ENCODE measurements at regions not wholly inside any gene's neighbourhood (a gene's known extent, or its start where the extent isn't known, plus 50 kb on each side); places are given as distances from the start of the nearest gene placed in this dataset.

DNA sequence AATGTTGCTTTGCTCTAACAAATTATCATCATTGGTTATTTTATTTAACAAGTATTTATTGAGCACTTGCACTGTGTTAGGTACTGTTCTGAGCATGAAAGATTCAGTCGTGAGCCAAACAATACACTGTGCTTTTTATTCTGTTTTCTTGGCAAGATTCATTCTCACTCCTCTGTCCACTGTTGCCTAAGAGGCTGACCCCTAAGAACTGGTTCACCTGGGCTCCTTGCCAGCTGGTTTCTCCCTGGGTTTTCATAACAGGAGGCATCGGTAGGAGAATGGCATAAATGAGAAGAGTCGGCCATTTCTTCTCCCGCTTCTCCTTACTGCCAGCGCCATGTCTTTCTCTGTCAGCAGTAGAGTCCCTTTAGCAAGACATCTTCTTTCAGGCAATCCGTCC is 243.7 kb upstream of the DIAPH2 start:
- DNase-seq (ENCODE audit: extremely low spot score) = no peak

DNA sequence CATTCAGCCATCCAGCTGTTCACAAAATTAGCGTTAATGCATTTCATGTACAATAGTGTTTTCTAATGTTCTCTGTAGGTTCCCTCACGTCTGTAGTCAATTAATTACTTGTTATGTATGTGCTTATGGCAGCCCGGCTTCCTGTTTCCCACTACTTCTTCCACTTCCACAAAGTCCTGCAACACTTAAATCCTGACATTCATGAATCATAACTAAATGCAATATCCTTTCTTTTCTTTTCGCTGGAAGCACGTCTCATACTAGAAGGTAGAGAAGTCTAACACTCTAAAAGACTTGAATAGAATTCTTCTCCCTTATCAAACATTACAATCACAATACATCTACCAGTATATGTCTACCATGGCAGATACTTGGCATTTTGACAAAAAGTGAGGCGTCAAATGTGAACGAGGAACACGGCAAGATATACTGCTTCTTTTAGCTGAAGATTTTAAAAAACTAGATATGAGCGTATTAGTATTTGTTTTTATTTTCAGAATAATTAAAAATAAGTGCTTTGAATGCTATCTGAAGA is 239.0 kb upstream of the DIAPH2 start:
- WGBS = 55% methylated on average over 9 of the region's 9 CpGs
- no peak overlapping the region for H3K4me3 ChIP-seq

More for the DNA sequence above, 243.7 kb upstream of the DIAPH2 start:
- peaks cover 0 to 8% (median 6%) of the 10 kb centered on the region in 4 donors for H3K4me1 ChIP-seq
- intact Hi-C loops (cut with DNase I) = no loop called here
- H3K27me3 ChIP-seq = no peaks in the 10 kb centered on the region
- H3K36me3 ChIP-seq = no peaks in the 10 kb centered on the region
- H3K27ac ChIP-seq (replicated peaks in 1 of 4) = no peak overlapping the region
- no peak overlapping the region for H3K4me3 ChIP-seq
- TF ChIP-seq POLR2A (IDR thresholded peaks at IDR 0.05; ENCODE audit: low read depth) = no peak
- 74% methylated on average over 6 of the region's 6 CpGs for WGBS
- no peaks in the 10 kb centered on the region for H3K9me3 ChIP-seq

DNA sequence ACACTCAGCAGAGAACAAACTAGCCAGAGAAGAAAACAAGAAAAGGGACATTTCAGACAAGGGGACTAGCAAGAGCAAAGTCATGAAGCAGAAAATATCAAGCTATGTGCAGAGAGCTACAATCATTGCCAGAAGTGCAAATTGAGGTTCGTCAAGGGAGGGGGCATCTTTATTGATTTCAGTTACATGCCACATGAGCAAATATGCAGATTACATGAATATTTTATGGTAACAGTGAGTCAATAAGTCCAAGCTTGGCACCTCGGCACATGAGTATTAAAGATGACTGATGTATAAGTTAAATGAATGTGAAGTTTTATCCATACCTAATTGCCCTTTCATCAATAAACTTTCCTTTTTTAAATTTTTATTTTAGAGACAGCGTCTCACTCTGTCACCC is 238.1 kb upstream of the DIAPH2 start:
- no peaks in the 10 kb centered on the region for H3K27me3 ChIP-seq
- DNase-seq (ENCODE audit: extremely low spot score) = no peak
- TF ChIP-seq EP300 (IDR thresholded peaks at IDR 0.05) (no peak), POLR2A (IDR thresholded peaks at IDR 0.05; ENCODE audit: low read depth) (no peak), POLR2AphosphoS5 (IDR thresholded peaks at IDR 0.05) (no peak)
- TF ChIP-seq, protein P1, sequence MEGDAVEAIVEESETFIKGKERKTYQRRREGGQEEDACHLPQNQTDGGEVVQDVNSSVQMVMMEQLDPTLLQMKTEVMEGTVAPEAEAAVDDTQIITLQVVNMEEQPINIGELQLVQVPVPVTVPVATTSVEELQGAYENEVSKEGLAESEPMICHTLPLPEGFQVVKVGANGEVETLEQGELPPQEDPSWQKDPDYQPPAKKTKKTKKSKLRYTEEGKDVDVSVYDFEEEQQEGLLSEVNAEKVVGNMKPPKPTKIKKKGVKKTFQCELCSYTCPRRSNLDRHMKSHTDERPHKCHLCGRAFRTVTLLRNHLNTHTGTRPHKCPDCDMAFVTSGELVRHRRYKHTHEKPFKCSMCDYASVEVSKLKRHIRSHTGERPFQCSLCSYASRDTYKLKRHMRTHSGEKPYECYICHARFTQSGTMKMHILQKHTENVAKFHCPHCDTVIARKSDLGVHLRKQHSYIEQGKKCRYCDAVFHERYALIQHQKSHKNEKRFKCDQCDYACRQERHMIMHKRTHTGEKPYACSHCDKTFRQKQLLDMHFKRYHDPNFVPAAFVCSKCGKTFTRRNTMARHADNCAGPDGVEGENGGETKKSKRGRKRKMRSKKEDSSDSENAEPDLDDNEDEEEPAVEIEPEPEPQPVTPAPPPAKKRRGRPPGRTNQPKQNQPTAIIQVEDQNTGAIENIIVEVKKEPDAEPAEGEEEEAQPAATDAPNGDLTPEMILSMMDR (IDR thresholded peaks at IDR 0.05) = no peak
- WGBS = 70% methylated on average over 3 of the region's 3 CpGs
- H3K9me3 ChIP-seq = no peaks in the 10 kb centered on the region
- no peak overlapping the region for H3K4me3 ChIP-seq
- H3K4me1 ChIP-seq = no peaks in the 10 kb centered on the region
- intact Hi-C loops (cut with DNase I) = no loop called here
- H3K36me3 ChIP-seq = no peaks in the 10 kb centered on the region
- no peak overlapping the region for H3K27ac ChIP-seq (replicated peaks in 1 of 4)

More for the DNA sequence above, 239.0 kb upstream of the DIAPH2 start:
- Histone ChIP-seq H3K9me3 (no peaks in the 10 kb centered on the region), H3K27ac (replicated peaks in 1 of 4) (no peak overlapping the region), H3K36me3 (no peaks in the 10 kb centered on the region), H3K4me1 (no peaks in the 10 kb centered on the region), H3K27me3 (no peaks in the 10 kb centered on the region)
- TF ChIP-seq POLR2A (IDR thresholded peaks at IDR 0.05; ENCODE audit: low read depth) = no peak
- TF ChIP-seq, protein P1 (IDR thresholded peaks at IDR 0.05) = no peak
- no peak for DNase-seq (ENCODE audit: extremely low spot score)
- intact Hi-C loops (cut with DNase I) = no loop called here

DNA sequence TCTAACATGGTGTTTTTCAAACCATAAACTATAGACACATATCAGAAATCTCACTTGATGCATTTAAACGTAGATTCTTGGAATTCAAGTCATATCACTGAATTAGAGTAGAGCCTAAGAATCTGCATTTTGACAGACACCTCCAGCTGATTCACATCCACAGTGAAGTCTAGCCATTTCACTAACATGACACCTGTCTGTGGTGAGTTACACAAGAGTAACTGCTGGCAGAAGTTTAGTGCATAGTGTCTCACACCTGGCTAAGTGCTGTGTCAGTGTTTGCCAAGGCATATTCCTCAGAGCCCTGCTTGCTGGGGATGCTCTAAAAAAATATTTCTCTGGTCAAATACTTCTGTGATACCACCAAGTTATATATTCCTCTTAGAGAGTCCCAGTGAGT is 237.5 kb upstream of the DIAPH2 start:
- Histone ChIP-seq H3K36me3 (no peaks in the 10 kb centered on the region), H3K4me1 (no peaks in the 10 kb centered on the region), H3K9me3 (no peaks in the 10 kb centered on the region), H3K4me3 (no peak overlapping the region), H3K27me3 (no peaks in the 10 kb centered on the region), H3K27ac (replicated peaks in 1 of 4) (no peak overlapping the region)
- intact Hi-C loops (cut with DNase I) = no loop called here
- DNase-seq (ENCODE audit: extremely low spot score) = no peak
- TF ChIP-seq, protein P1 (IDR thresholded peaks at IDR 0.05) = no peak
- TF ChIP-seq EP300 (IDR thresholded peaks at IDR 0.05) (no peak), POLR2A (IDR thresholded peaks at IDR 0.05; ENCODE audit: low read depth) (no peak), POLR2AphosphoS5 (IDR thresholded peaks at IDR 0.05) (no peak)
- 67% methylated on average over 1 of the region's 1 CpG for WGBS

DNA sequence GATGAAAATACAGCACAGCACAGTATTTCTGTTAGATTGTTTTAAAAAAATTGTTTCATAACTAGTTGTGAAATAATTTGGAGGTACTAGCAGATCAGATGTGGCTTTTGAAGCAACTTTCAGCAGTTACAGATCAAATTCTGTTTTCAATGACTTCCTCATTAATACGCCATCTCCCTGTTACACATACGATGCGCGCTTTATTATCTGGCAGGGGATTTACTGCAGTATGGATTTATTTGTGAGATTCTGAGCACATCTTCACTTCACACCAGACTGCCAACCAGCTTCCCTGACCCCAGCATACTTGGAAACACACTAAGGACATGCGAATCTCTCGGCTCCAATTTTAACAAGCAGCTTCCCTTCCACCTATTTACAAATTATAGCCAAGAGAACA is 235.5 kb upstream of the DIAPH2 start:
- no peaks in the 10 kb centered on the region for H3K27me3 ChIP-seq
- H3K4me1 ChIP-seq = no peaks in the 10 kb centered on the region
- no peak for DNase-seq (ENCODE audit: extremely low spot score)
- TF ChIP-seq EP300 (IDR thresholded peaks at IDR 0.05) (no peak), POLR2A (IDR thresholded peaks at IDR 0.05; ENCODE audit: low read depth) (no peak), POLR2AphosphoS5 (IDR thresholded peaks at IDR 0.05) (no peak)
- TF ChIP-seq, protein P1 (IDR thresholded peaks at IDR 0.05) = no peak
- intact Hi-C loops (cut with DNase I) = no loop called here
- no peak overlapping the region for H3K27ac ChIP-seq (replicated peaks in 1 of 4)
- WGBS = 78% methylated on average over 6 of the region's 6 CpGs
- no peak overlapping the region for H3K4me3 ChIP-seq
- no peaks in the 10 kb centered on the region for H3K36me3 ChIP-seq
- H3K9me3 ChIP-seq = no peaks in the 10 kb centered on the region

Data from esophagus muscularis mucosa (tissue), 4 donors.